Neuronal stem cell (in vitro differentiated cells): ENCODE measurements at regions not wholly inside any gene's neighbourhood (a gene's known extent, or its start where the extent isn't known, plus 50 kb on each side); places are given as distances from the start of the nearest gene placed in this dataset.

Source experiments
- DNase-seq: peaks from one replicate; pipeline ENCODE4 v3.0.0-alpha.2; 2013; ENCODE audit warnings: low spot score
- H2AFZ ChIP-seq: one replicate; pipeline ENCODE4 v1.6.1; 2013; ENCODE audit warnings: mild to moderate bottlenecking, low read length, inconsistent platforms
- H2AK5ac ChIP-seq: 2 replicates; pipeline ENCODE4 v1.6.1; 2013; ENCODE audit warnings: low read depth, mild to moderate bottlenecking, inconsistent platforms, low read length, moderate library complexity, mixed read lengths
- H2BK120ac ChIP-seq: 2 replicates; pipeline ENCODE4 v1.6.1; 2013; ENCODE audit warnings: low read depth, mild to moderate bottlenecking, inconsistent platforms, low read length, moderate library complexity, mixed read lengths
- H2BK12ac ChIP-seq: one replicate; pipeline ENCODE4 v1.6.1; 2013; ENCODE audit warnings: low read length, inconsistent platforms
- H2BK15ac ChIP-seq: 2 replicates; pipeline ENCODE4 v1.6.1; 2013; ENCODE audit warnings: mild to moderate bottlenecking, low read length, inconsistent platforms, mixed read lengths
- H2BK5ac ChIP-seq: one replicate; pipeline ENCODE4 v1.6.1; 2013; ENCODE audit warnings: inconsistent platforms, mild to moderate bottlenecking, low read length, moderate library complexity
- H3K14ac ChIP-seq: one replicate; pipeline ENCODE4 v1.6.1; 2013; ENCODE audit warnings: low read length, inconsistent platforms
- H3K18ac ChIP-seq: 2 replicates; pipeline ENCODE4 v1.6.1; 2013; ENCODE audit warnings: low read length, inconsistent platforms
- H3K23ac ChIP-seq: 2 replicates; pipeline ENCODE4 v1.6.1; 2013; ENCODE audit warnings: low read depth, mild to moderate bottlenecking, mixed read lengths, low read length, inconsistent platforms; ENCODE audit not compliant: poor library complexity
- H3K27ac ChIP-seq: replicated peaks from 3 replicates; pipeline ENCODE4 v1.5.1; 2013; ENCODE audit warnings: low read length, inconsistent platforms
- H3K27me3 ChIP-seq, 3 experiments: 2 replicates each; pipeline ENCODE4 v1.6.1; 2013; ENCODE audit warnings: low read length in 3 of 3, mild to moderate bottlenecking in 2 of 3, inconsistent platforms in 1 of 3, low read depth in 1 of 3, mixed read lengths in 1 of 3, moderate library complexity in 1 of 3; ENCODE audit not compliant: control insufficient read depth in 3 of 3, insufficient read depth in 3 of 3
- H3K36me3 ChIP-seq, 2 donors: replicated peaks in 1 of 2; 2 replicates each; pipeline ENCODE4 v1.6.1; 2013; ENCODE audit warnings: low read length in 2 of 2; ENCODE audit not compliant: control insufficient read depth in 2 of 2, insufficient read depth in 2 of 2
- H3K4ac ChIP-seq: 2 replicates; pipeline ENCODE4 v1.6.1; 2013; ENCODE audit warnings: inconsistent platforms, mild to moderate bottlenecking, low read length, moderate library complexity
- H3K4me1 ChIP-seq, 2 donors: 1 replicate in 1 of 2; 2 replicates in 1 of 2; pipeline ENCODE4 v1.6.1; 2013; ENCODE audit warnings: low read length in 2 of 2, low read depth in 1 of 2; ENCODE audit not compliant: control insufficient read depth in 2 of 2, insufficient read depth in 1 of 2
- H3K4me2 ChIP-seq: one replicate; pipeline ENCODE4 v1.6.1; 2013; ENCODE audit warnings: mild to moderate bottlenecking, low read length, inconsistent platforms; ENCODE audit not compliant: insufficient read depth, poor library complexity, severe bottlenecking
- H3K4me3 ChIP-seq, 2 donors: 2 replicates each; pipeline ENCODE4 v1.5.1; 2013; ENCODE audit warnings: low read length in 2 of 2, mild to moderate bottlenecking in 2 of 2, inconsistent platforms in 1 of 2, moderate library complexity in 1 of 2
- H3K79me1 ChIP-seq: one replicate; pipeline ENCODE4 v1.6.1; 2013; ENCODE audit warnings: low read depth, mild to moderate bottlenecking, inconsistent platforms, low read length, moderate library complexity
- H3K9ac ChIP-seq: one replicate; pipeline ENCODE4 v1.6.1; 2013; ENCODE audit warnings: mild to moderate bottlenecking, low read depth, low read length, inconsistent platforms; ENCODE audit not compliant: poor library complexity
- H3K9me3 ChIP-seq, 2 donors: replicated peaks in 1 of 2; 2 replicates each; pipeline versions ENCODE3 to v1.6.1; 2013; ENCODE audit warnings: low read length in 2 of 2, mild to moderate bottlenecking in 2 of 2, inconsistent platforms in 1 of 2, low read depth in 1 of 2, mixed read lengths in 1 of 2, moderate library complexity in 1 of 2; ENCODE audit not compliant: control insufficient read depth in 2 of 2, insufficient read depth in 1 of 2
- H4K8ac ChIP-seq: one replicate; pipeline ENCODE4 v1.6.1; 2013; ENCODE audit warnings: low read depth, mild to moderate bottlenecking, inconsistent platforms, low read length, moderate library complexity
- H4K91ac ChIP-seq: one replicate; pipeline ENCODE4 v1.6.1; 2013; ENCODE audit warnings: low read length, low read depth, mild to moderate bottlenecking, inconsistent platforms; ENCODE audit not compliant: poor library complexity
- WGBS, 2 donors: extraction: QIAGEN DNeasy Blood & Tissue Kit; methylation state at CpG; one replicate each; pipeline ENCODE4 v1.1.7; 2013; ENCODE audit warnings: missing lambda C conversion rate in 2 of 2, mixed read lengths in 1 of 2; ENCODE audit not compliant: insufficient read length in 2 of 2, insufficient replicate concordance in 1 of 2; ENCODE audit errors: extremely low coverage in 2 of 2; 5-methylcytosine and 5-hydroxymethylcytosine counted together

GRCh38 chr7:125468855-125469174 is 539.2 kb upstream of the POT1 start:
- no CpG with 5 or more reads among the region's 16 CpGs for WGBS, 2 donors
- H3K27me3 ChIP-seq = no peaks in the 10 kb centered on the region
- H3K4me2 ChIP-seq = no peak overlapping the region
- no peak overlapping the region for H2AFZ ChIP-seq
- no peak overlapping the region for H3K14ac ChIP-seq
- H2BK120ac ChIP-seq = no peak overlapping the region
- no peak overlapping the region for H2BK15ac ChIP-seq
- no peak overlapping the region for H3K27ac ChIP-seq
- no peaks in the 10 kb centered on the region for H3K36me3 ChIP-seq
- no peak overlapping the region for H2BK5ac ChIP-seq
- H3K9me3 ChIP-seq = no peaks in the 10 kb centered on the region
- no peak overlapping the region for H3K9ac ChIP-seq
- no peaks in the 10 kb centered on the region for H3K4me1 ChIP-seq
- H3K4ac ChIP-seq = peak overlapping the region; percentile 84
- H2AK5ac ChIP-seq = no peak overlapping the region
- no peak overlapping the region for H4K8ac ChIP-seq
- no peak for DNase-seq
- no peak overlapping the region for H2BK12ac ChIP-seq
- peak overlapping the region; percentile 24 for H3K18ac ChIP-seq
- no peaks in the 10 kb centered on the region for H3K79me1 ChIP-seq
- H4K91ac ChIP-seq = no peak overlapping the region
- no peak overlapping the region for H3K4me3 ChIP-seq
- H3K23ac ChIP-seq = peak overlapping the region; percentile 75

GRCh38 chr7:125467996-125468854 is 538.6 kb upstream of the POT1 start:
- no peak overlapping the region for H3K27ac ChIP-seq
- H3K79me1 ChIP-seq = no peaks in the 10 kb centered on the region
- H2BK12ac ChIP-seq = no peak overlapping the region
- H3K4me2 ChIP-seq = no peak overlapping the region
- no peak for DNase-seq
- no peak overlapping the region for H4K91ac ChIP-seq
- H3K23ac ChIP-seq = peak overlapping the region; percentile 75
- H2BK120ac ChIP-seq = no peak overlapping the region
- H3K36me3 ChIP-seq = no peaks in the 10 kb centered on the region
- H2AK5ac ChIP-seq = no peak overlapping the region
- no CpG with 5 or more reads among the region's 17 CpGs for WGBS, 2 donors
- H2BK15ac ChIP-seq = no peak overlapping the region
- no peaks in the 10 kb centered on the region for H3K27me3 ChIP-seq
- H3K4me3 ChIP-seq = no peak overlapping the region
- no peaks in the 10 kb centered on the region for H3K9me3 ChIP-seq
- peak overlapping the region; percentile 84 for H3K4ac ChIP-seq
- no peaks in the 10 kb centered on the region for H3K4me1 ChIP-seq
- peak overlapping the region; percentile 86 for H4K8ac ChIP-seq
- H3K9ac ChIP-seq = no peak overlapping the region
- no peak overlapping the region for H2BK5ac ChIP-seq
- peak overlapping the region; percentile 64 for H3K14ac ChIP-seq
- H2AFZ ChIP-seq = peak overlapping the region; percentile 41
- peak overlapping the region; percentile 57 for H3K18ac ChIP-seq

GRCh38 chr7:125465527-125465926 is 535.9 kb upstream of the POT1 start:
- H3K4me1 ChIP-seq = no peaks in the 10 kb centered on the region
- H3K27ac ChIP-seq = no peak overlapping the region
- H3K9me3 ChIP-seq = no peaks in the 10 kb centered on the region
- H3K14ac ChIP-seq = no peak overlapping the region
- H2BK5ac ChIP-seq = no peak overlapping the region
- H3K4ac ChIP-seq = no peak overlapping the region
- no CpG with 5 or more reads among the region's 3 CpGs for WGBS, 2 donors
- H3K36me3 ChIP-seq = no peaks in the 10 kb centered on the region
- H2BK12ac ChIP-seq = no peak overlapping the region
- no peak overlapping the region for H4K91ac ChIP-seq
- no peak overlapping the region for H2AFZ ChIP-seq
- no peak overlapping the region for H3K9ac ChIP-seq
- no peaks in the 10 kb centered on the region for H3K27me3 ChIP-seq
- H2BK15ac ChIP-seq = no peak overlapping the region
- no peak overlapping the region for H2BK120ac ChIP-seq
- no peak overlapping the region for H2AK5ac ChIP-seq
- H3K18ac ChIP-seq = no peak overlapping the region
- no peak overlapping the region for H4K8ac ChIP-seq
- H3K4me2 ChIP-seq = no peak overlapping the region
- no peak overlapping the region for H3K23ac ChIP-seq
- H3K79me1 ChIP-seq = no peaks in the 10 kb centered on the region
- no peak for DNase-seq
- H3K4me3 ChIP-seq = no peak overlapping the region

GRCh38 chr7:125462615-125463014 is 533.0 kb upstream of the POT1 start:
- H3K36me3 ChIP-seq = no peaks in the 10 kb centered on the region
- no peak overlapping the region for H2AFZ ChIP-seq
- no peak overlapping the region for H3K14ac ChIP-seq
- H3K18ac ChIP-seq = no peak overlapping the region
- no peaks in the 10 kb centered on the region for H3K4me1 ChIP-seq
- no peak overlapping the region for H2BK120ac ChIP-seq
- H2AK5ac ChIP-seq = no peak overlapping the region
- no peak overlapping the region for H2BK5ac ChIP-seq
- H4K91ac ChIP-seq = no peak overlapping the region
- H3K27me3 ChIP-seq = no peaks in the 10 kb centered on the region
- no peak overlapping the region for H3K27ac ChIP-seq
- WGBS, 2 donors = 100% methylated on average over 2 of the region's 2 CpGs; no CpG with 5 or more reads in 1 of the 2 donors
- no peaks in the 10 kb centered on the region for H3K79me1 ChIP-seq
- H3K4me3 ChIP-seq = no peak overlapping the region
- no peak overlapping the region for H2BK12ac ChIP-seq
- H3K23ac ChIP-seq = no peak overlapping the region
- H2BK15ac ChIP-seq = no peak overlapping the region
- H3K4me2 ChIP-seq = no peak overlapping the region
- H4K8ac ChIP-seq = no peak overlapping the region
- peaks cover 0 to 1% of the 10 kb centered on the region in 2 donors for H3K9me3 ChIP-seq
- no peak overlapping the region for H3K4ac ChIP-seq
- DNase-seq = no peak
- H3K9ac ChIP-seq = no peak overlapping the region
